HG03095 (cell line): ENCODE measurements at regions not wholly inside any gene's neighbourhood (a gene's known extent, or its start where the extent isn't known, plus 50 kb on each side); places are given as distances from the start of the nearest gene placed in this dataset.
"Not testable (repeated sequence)": the region's sequence is repeated elsewhere in the genome, so short reads cannot be mapped to it uniquely, and the experiment has no call there.

Source experiments
- ATAC-seq: cut with Tn5 transposase; IDR thresholded peaks from one replicate; pipeline ENCODE4 v1.9.1; 2021; ENCODE audit warnings: moderate library complexity; ENCODE audit not compliant: unreplicated experiment

- ATAC-seq, result no peak
Observed at GRCh38 chr21:20220586-20220985, 777.6 kb upstream of the NCAM2 start.

GRCh38 chr21:20221981-20222380 lies 776.2 kb upstream of the NCAM2 start:
- not testable (repeated sequence) for ATAC-seq

GRCh38 chr21:20236649-20237048 lies 761.6 kb upstream of the NCAM2 start:
- ATAC-seq, result not testable (repeated sequence)

- ATAC-seq, result no peak
Observed at GRCh38 chr21:20249401-20249800, 748.8 kb upstream of the NCAM2 start.

- no peak for ATAC-seq
Observed at GRCh38 chr21:20250337-20250736, 747.9 kb upstream of the NCAM2 start.

- ATAC-seq, result no peak
Observed at GRCh38 chr21:20253261-20253660, 744.9 kb upstream of the NCAM2 start.

GRCh38 chr21:20254964-20255363 lies 743.2 kb upstream of the NCAM2 start:
- no peak for ATAC-seq

GRCh38 chr21:20257052-20257740 lies 741.0 kb upstream of the NCAM2 start:
- no peak for ATAC-seq

GRCh38 chr21:20258542-20258941 lies 739.7 kb upstream of the NCAM2 start:
- no peak for ATAC-seq

- no peak for ATAC-seq
Observed at GRCh38 chr21:20259031-20259867, 739.0 kb upstream of the NCAM2 start.

GRCh38 chr21:20260124-20260523 lies 738.1 kb upstream of the NCAM2 start:
- ATAC-seq, result no peak

- ATAC-seq, result no peak
Observed at GRCh38 chr21:20261364-20261763, 736.8 kb upstream of the NCAM2 start.

GRCh38 chr21:20265707-20266440 lies 732.3 kb upstream of the NCAM2 start:
- ATAC-seq, result no peak

- no peak for ATAC-seq
Observed at GRCh38 chr21:20266441-20266710, 731.8 kb upstream of the NCAM2 start.

GRCh38 chr21:20270365-20271055 lies 727.7 kb upstream of the NCAM2 start:
- ATAC-seq, result no peak

- no peak for ATAC-seq
Observed at GRCh38 chr21:20272791-20273362, 725.3 kb upstream of the NCAM2 start.

- ATAC-seq, result no peak
Observed at GRCh38 chr21:20276377-20276776, 721.8 kb upstream of the NCAM2 start.

GRCh38 chr21:20276954-20277353 lies 721.3 kb upstream of the NCAM2 start:
- ATAC-seq, result no peak

GRCh38 chr21:20283836-20284235 lies 714.4 kb upstream of the NCAM2 start:
- ATAC-seq, result no peak

- no peak for ATAC-seq
Observed at GRCh38 chr21:20292280-20292679, 705.9 kb upstream of the NCAM2 start.

GRCh38 chr21:20292854-20293253 lies 705.4 kb upstream of the NCAM2 start:
- not testable (repeated sequence) for ATAC-seq
